ENCODE measurements at regions not wholly inside any gene's neighbourhood (a gene's known extent, or its start where the extent isn't known, plus 50 kb on each side); places are given as distances from the start of the nearest gene placed in this dataset.

DNA sequence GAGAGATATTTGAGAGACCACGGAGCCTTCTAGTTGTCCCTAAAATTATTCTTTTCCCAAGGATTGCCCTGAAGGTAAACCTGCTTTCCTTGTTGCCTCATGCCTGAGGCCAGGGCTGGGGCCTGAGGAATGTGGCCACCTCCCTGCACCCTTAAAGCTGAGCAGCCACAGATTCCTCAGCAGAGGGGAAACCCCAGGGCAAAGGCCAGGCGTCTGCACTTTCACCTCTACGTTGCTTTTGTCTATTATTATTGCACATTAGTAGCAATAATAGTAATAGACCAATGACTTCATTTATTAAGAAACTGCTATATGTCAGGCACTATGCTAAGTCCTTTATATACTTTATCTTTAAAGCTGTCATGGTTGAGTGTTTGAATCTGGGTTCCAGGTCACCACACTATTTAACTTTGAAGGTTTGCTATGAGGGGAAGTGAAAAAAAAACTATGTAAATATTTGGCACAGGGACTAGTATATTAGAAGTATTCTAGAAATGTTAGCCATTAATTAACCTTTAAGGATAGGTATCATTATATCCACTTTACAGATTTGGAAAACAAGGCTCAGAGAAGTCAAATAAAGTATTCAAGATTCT lies 104.2 kb downstream of the LRRC30 start:
- no peaks in the 10 kb centered on the region for H3K9me3 ChIP-seq (ENCODE audit: low read depth)
- peak overlapping the region; percentile 18 for H3K4me2 ChIP-seq
- H3K36me3 ChIP-seq (replicated peaks; ENCODE audit: insufficient read depth, low read depth), result no peaks in the 10 kb centered on the region
- H3K4me3 ChIP-seq, result no peak overlapping the region
- no peak overlapping the region for H2AFZ ChIP-seq
- WGBS (ENCODE audit: low lambda C conversion rate, missing lambda C conversion rate), result 51% methylated on average over 3 of the region's 3 CpGs
- no peaks in the 10 kb centered on the region for H3K27me3 ChIP-seq
- no peaks in the 10 kb centered on the region for H3K4me1 ChIP-seq (ENCODE audit: insufficient read depth)
- H3K9me2 ChIP-seq (replicated peaks; ENCODE audit: insufficient read depth), result no peaks in the 10 kb centered on the region
- H4K20me1 ChIP-seq (ENCODE audit: insufficient read depth, poor library complexity, severe bottlenecking), result no peaks in the 10 kb centered on the region
- H3K27ac ChIP-seq, result no peak overlapping the region
- DNase-seq (ENCODE audit: low spot score), result peak; percentile 25
- no peak for TF ChIP-seq CTCF (IDR thresholded peaks at IDR 0.05; ENCODE audit: poor library complexity)
- no peak for TF ChIP-seq EZH2 (IDR thresholded peaks at IDR 0.05; ENCODE audit: borderline replicate concordance)
- no peak for TF ChIP-seq EZH2phosphoT487 (IDR thresholded peaks at IDR 0.05; ENCODE audit: low read depth, severe bottlenecking, unreplicated experiment)
- no peaks in the 10 kb centered on the region for H3K79me2 ChIP-seq

DNA sequence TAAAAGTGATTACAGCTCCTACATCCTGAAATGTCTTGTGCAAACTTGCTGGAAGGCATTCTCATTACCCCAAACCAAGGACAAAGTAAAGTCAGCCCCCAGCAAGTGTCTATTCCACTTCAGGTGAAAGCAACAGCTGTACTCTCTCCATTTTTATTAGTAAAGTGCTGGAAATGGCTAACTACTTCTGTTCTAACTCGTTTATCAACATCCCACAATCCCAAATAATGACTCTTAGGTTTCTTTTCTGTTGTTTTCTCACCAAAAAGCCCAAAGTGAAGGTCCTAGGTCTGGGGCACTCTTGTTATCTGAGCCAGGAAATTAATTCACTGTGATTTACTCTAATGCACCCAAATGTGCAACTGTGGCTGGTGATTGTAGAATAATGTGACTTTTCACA lies 105.7 kb downstream of the LRRC30 start:
- no peak overlapping the region for H2AFZ ChIP-seq
- TF ChIP-seq EZH2phosphoT487 (IDR thresholded peaks at IDR 0.05; ENCODE audit: low read depth, severe bottlenecking, unreplicated experiment) (no peak), CTCF (IDR thresholded peaks at IDR 0.05; ENCODE audit: poor library complexity) (no peak), EZH2 (IDR thresholded peaks at IDR 0.05; ENCODE audit: borderline replicate concordance) (no peak)
- H3K4me2 ChIP-seq, result no peak overlapping the region
- 62% methylated on average over 1 of the region's 1 CpG for WGBS (ENCODE audit: low lambda C conversion rate, missing lambda C conversion rate)
- DNase-seq (ENCODE audit: low spot score), result no peak
- no peaks in the 10 kb centered on the region for H3K27me3 ChIP-seq
- no peaks in the 10 kb centered on the region for H3K79me2 ChIP-seq
- H3K27ac ChIP-seq, result no peak overlapping the region
- H3K9me2 ChIP-seq (replicated peaks; ENCODE audit: insufficient read depth), result no peaks in the 10 kb centered on the region
- no peaks in the 10 kb centered on the region for H3K4me1 ChIP-seq (ENCODE audit: insufficient read depth)
- H3K36me3 ChIP-seq (replicated peaks; ENCODE audit: insufficient read depth, low read depth), result no peaks in the 10 kb centered on the region
- H3K9me3 ChIP-seq (ENCODE audit: low read depth), result no peaks in the 10 kb centered on the region
- no peaks in the 10 kb centered on the region for H4K20me1 ChIP-seq (ENCODE audit: insufficient read depth, poor library complexity, severe bottlenecking)
- no peak overlapping the region for H3K4me3 ChIP-seq

DNA sequence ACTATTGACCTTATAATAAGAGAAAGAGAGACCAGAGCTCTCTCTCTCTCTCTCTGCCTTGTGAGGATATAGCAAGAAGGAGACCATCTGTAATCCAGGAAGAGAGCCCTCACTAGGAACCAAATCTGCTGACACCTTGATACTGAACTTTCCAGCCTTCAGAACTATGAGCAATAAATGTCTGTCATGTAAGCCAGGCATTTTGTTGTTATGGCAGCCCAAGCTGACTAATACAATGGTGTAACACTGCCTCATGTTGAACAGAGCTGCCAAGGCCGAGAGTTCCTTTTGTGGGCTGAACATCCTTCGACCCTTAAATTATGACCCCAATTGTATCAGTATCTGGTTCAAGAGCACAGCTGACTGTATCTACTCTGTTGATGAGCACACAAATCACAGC lies 108.0 kb downstream of the LRRC30 start:
- DNase-seq (ENCODE audit: low spot score), result no peak
- Histone ChIP-seq H3K4me1 (ENCODE audit: insufficient read depth) (no peaks in the 10 kb centered on the region), H2AFZ (no peak overlapping the region), H3K27ac (no peak overlapping the region), H3K27me3 (no peaks in the 10 kb centered on the region), H4K20me1 (ENCODE audit: insufficient read depth, poor library complexity, severe bottlenecking) (no peaks in the 10 kb centered on the region), H3K4me2 (no peak overlapping the region), H3K4me3 (no peak overlapping the region), H3K9me2 (replicated peaks; ENCODE audit: insufficient read depth) (no peaks in the 10 kb centered on the region), H3K9me3 (ENCODE audit: low read depth) (no peaks in the 10 kb centered on the region), H3K36me3 (replicated peaks; ENCODE audit: insufficient read depth, low read depth) (no peaks in the 10 kb centered on the region), H3K79me2 (no peaks in the 10 kb centered on the region)
- WGBS (ENCODE audit: low lambda C conversion rate, missing lambda C conversion rate), result 96% methylated on average over 2 of the region's 2 CpGs
- TF ChIP-seq EZH2phosphoT487 (IDR thresholded peaks at IDR 0.05; ENCODE audit: low read depth, severe bottlenecking, unreplicated experiment), result no peak
- no peak for TF ChIP-seq EZH2 (IDR thresholded peaks at IDR 0.05; ENCODE audit: borderline replicate concordance)
- no peak for TF ChIP-seq CTCF (IDR thresholded peaks at IDR 0.05; ENCODE audit: poor library complexity)

Data from hepatocyte (in vitro differentiated cells).